ENCODE measurements at regions not wholly inside any gene's neighbourhood (a gene's known extent, or its start where the extent isn't known, plus 50 kb on each side); places are given as distances from the start of the nearest gene placed in this dataset.

DNA sequence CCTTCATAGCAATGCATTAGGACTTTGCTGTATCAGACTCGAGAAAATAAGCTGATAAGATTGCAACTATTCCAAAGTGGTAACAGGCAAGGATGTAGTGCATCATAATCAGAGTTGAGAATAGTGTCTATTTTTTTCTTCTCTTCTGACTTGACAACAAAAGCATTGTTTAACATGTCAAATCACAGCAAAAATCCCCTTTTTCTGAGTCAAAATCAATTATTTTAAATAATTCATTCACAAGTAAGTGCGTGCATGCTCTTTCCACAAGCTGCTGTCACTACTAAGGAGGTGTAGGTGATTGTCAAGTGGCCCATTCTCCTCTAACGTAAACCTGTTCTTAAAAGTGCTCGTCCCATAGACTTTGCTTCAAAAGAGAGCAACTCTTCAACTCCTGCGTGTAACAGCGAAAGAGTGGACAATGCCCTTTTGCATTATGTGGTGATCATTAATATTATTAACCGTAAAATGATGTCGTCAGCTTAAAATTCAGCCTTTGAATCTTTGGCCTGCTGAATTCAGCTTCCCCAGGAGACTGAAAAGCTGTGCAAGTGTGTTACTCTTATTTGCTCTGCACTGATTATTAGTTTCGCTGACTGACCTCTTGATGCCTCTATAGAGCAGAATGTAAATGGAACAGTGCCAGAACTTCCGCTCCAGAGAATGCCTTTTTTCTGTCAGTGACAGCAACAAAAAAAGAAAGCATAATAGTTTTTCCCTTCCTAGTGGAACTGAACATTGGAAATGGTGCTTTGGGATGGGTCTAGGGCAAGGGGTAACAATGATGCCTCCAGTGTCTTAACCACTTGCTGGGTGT is 680.8 kb upstream of the SEMA6A start:
- DNase-seq = no peak

DNA sequence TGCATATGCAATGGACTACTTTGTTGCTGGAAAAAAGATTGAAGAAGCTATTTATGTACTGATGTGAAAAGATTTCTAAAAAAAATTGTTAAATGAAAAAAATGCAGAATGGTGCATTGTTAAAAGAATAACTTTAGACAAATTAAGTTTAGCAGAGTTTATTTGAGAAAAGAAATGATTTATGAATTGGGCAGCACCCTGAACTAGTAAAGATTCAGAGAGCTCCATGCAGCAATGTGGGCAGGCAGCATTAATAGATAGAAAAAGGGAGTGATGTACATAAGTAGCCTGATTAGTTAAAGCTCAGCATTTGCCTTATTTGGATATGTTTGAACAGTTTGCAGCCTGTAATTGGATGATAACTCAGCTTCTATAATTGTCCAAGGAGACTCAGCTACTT is 677.9 kb upstream of the SEMA6A start:
- DNase-seq = no peak

DNA sequence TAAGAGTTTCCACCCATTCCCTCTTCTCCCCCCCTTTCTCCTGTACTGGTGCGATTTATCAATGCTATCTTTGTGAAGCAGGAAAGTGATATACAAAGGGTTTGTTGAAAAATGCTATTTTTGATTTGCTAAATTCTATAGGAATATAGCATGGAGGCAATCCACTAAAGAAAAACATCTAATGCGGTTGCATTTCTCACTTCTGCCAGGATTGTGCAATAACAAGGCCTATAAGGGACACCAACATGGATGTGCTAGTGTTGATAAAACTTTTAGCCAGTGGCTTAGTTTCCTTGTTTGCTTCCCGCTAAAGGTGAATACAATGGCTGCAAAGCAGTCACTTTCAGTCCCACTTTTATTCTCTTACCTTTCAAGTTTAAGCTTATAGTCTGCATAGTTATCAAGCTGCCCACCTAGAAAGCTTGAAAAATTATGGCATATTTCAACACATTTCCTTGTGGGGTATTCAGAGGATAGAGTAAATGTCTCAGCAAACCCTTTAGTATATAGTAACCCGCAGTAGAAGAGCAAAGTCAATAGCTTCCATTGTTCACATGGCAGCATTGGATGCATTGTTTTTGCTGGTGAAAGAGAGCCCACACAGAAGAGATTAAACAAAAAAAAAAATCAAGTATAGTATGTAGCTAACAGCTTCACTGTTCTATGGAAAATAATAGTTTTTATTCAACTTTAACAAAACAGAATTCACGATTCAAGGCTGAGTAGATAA is 674.6 kb upstream of the SEMA6A start:
- no peak for DNase-seq

DNA sequence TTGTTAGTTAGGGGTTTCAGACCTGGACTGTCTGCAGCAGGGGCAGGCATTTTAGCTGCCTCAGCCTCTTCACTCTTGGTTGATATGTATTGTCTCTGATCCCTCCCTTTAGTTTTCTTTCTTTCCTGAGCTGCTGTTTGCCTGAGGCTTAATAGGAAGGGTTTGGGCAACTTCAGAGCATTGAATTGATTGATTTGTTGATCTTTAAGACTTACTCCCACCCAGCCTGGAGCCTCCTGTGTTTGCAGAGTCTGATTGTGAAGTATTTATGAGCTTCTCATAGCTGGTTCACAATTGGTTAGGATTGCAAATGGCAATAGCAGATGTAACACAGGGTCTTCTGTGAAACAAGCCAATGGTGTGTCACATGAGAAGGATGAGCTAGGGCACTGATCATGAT is 671.8 kb upstream of the SEMA6A start:
- no peak for DNase-seq

DNA sequence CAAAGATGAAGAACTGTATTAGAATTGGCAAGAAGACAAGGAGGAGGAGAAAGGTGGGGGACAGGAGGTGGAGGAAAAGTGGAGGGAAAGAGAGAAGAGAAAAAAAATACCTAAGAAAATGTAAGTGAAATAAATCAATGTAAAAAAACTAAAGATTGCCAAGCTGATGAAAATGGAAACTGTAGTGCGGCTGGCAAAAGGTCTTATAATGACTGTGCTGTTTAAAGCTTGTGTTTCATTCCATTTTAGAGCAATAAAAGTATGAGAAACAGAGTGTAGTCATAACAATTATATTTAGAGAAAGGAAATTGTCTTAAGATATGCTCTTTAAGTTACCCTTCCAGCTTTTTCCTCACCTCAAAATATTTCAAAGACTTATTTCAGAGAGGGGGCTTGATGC is 670.5 kb upstream of the SEMA6A start:
- no peak for DNase-seq

DNA sequence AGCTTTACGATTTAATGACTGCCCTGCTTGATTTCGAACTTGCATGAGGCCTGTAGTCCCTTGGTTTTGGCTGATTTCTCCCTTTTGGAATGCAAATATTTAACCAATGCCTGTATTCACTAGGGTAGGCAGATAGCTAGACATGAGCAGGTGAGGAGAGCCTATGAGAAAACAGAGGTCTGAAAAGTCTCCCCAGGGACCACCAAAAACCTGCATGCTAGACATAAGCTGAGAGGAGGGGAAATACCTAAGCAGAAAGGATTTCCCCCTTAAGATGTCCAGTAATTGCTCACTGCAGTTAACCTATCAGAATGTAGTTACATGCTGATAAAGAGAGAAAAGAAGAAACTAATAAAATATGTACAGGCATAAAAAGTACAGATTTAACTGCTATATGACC is 667.4 kb upstream of the SEMA6A start:
- no peak for DNase-seq

DNA sequence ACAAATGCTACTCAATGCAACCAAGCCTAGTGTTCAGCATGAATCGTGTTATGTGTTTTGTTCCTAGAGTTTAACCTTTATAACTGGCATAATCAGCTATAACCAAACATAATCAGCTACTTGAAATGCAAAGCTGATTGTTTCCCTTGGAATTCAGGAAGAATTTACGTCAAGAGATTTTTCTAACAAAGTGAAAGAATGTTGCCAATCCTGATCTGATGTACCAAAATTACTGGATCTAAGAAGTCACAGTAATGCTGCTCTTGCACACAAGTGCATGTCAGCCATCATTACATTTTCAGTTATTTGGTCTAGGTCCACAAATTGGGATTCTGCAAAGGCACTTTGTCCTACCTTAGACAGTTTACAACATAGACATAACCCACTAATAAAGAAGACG is 662.3 kb upstream of the SEMA6A start:
- DNase-seq = no peak

DNA sequence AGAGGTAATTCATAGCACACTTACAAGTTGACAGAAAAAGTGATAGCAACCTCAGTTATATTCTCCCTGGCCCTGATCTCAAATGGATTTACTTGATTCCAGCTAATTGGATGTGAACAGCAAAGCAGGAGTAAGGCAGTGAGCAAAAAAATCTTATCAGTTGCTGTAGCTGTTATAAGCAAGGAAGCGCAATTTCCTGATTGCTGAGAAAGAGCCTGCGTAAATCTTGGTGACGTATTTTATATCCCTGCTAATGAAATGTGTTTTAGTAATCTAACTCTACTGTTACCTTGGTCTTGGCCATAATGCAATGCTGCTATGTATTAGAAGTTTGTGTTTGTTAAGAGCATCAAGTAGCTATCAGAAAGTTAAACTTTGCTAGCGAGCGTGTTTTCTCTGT is 661.2 kb upstream of the SEMA6A start:
- no peak for DNase-seq

DNA sequence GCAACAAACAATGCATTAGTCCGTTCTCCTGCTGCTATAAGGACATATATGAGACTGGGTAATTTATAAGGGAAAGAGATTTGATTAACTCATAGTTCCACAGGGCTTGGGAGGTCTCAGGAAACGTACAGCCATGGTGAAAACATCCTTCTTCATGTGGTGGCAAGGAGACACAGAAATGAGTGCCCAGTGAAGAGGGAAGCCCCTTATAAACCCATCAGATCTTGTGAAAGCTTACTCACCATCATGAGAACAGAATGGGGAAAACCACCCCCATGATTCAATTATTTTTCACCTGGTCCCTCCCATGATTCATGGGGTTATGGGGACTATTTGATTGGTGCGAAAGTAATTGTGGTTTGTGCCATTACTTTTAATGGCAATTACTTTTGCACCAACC is 655.8 kb upstream of the SEMA6A start:
- no peak for DNase-seq

DNA sequence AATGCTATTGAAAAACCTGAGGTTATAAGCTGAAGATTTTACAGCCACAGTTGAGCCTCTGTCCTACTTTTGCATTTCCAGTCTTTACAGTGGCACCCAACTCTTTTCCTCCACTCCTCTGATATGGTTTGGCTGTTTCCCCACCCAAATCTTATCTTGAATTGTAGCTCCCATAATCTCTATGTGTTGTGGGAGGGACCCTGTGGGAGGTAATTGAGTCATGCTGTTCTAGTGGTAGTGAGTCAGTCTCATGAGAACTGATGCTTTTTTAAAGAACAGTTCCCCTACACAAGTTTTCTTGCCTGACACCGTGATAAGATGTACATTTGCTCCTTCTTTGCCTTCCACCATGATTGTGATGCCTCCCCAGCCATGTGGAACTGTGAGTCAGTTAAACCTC is 646.1 kb upstream of the SEMA6A start:
- no peak for DNase-seq

DNA sequence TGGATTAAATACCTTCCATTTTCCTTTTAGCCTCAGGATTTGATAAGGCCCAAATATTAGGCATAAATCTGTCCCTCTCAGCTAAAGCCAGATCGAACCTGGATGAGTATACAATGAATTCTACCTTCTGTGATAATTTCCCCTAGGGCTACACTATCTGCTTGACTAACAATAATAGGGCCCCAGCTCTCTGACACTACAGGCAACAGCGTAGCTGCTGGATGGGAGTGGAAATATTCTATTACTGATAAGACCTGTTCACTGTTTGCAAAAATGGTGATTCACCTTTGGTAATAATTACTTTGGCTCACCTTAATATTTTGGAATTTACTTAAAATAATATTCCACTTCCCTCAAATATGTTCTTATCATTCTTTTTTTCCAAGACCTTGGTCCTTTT is 644.2 kb upstream of the SEMA6A start:
- no peak for DNase-seq

DNA sequence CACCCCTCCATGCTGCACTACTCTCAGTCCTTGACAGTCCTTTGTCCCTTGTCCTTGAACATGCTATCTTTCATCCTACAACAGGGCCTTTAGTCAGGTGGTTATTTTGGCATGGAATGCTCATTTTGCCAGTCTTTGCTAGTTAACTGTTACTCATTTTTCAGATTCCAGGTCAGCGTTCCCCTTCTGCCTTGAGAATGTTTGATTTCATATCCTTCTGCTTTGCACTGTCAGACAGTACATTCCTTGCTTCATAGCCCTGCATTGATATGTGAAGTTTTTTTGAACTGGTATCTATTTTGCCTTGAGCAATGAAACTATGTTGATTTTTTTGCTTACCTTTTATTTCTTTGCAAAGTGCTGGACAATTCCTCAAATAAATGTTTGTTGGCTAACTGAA is 638.2 kb upstream of the SEMA6A start:
- no peak for DNase-seq

DNA sequence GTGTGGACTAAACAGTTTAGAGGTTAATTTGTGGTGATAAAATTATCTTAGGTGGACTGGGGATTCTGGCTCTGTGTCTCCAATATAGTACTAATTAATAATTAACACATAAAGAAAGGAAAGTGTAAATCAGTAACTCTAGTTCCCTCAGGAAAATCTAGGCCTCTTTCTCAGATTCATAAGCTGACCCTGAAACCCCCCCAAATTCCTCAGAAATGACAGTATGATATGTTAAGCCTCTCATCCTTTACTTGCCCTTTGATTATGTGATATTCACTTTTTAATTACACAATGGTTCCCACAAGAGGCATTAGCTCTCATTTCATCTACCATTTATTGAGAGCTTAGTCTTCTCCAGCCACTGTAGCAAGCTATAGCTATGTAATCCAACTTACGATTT is 636.2 kb upstream of the SEMA6A start:
- DNase-seq = no peak

DNA sequence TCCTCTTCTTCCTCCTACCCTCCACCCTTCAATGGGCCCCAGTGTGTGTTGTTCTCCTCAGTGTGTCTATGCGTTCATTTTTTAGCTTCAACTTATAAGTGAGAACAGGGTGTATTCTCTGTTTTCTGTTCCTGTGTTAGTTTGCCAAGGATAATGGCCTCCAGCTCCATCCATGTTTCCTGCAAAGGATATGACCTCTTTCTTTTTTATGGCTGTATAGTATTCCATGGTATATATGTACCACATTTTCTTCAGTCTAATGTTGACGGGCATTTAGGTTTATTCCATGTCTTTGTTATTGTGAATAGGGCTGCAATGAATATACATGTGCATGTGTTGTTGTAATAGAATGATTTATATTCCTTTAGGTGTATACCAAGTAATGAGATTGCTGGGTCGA is 634.9 kb upstream of the SEMA6A start:
- no peak for DNase-seq

DNA sequence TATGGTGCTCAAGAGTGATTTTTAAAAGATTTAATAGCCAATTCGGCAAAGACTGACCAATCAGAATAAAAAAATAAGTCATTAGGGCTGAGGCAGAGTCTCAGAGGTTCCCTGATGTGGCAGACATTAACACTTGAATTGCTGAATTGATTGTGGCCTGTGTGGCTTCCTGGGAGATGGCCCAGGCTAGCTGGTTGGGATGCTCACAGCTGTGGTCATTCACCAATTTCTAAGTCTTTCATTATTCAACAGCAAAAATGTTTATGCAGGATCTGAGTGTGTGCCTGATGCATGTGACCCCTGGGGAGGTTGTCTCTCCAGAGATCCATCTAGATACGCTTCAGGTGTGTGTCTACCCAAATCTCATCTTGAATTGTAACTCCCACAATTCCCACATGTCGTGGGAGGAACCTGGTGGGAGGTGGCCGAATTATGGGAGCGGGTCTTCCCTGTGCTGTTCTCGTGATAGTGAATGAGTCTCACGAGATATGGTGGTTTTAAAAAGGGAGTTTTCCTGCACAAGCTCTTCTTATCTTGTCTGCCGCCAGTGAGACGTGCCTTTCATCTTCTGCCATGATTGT is 632.6 kb upstream of the SEMA6A start:
- no peak for DNase-seq

DNA sequence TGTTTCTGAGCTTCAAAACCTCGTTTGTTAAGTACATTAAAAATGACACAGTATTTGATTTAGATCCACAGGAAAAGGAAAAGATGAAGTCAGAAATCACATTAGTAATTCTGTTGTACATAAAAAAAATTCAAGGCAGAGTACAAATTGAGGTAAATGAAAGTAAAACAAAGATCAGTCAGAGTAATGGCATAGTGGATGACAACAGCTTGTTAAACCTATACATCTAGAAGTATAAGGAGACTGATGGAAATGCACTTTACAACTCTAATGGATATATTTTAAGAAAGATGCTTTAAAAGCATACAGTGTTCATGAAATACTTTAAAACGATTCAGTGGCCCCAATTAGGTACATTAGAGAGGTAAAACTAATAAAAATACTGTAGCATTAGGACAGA is 631.3 kb upstream of the SEMA6A start:
- no peak for DNase-seq

DNA sequence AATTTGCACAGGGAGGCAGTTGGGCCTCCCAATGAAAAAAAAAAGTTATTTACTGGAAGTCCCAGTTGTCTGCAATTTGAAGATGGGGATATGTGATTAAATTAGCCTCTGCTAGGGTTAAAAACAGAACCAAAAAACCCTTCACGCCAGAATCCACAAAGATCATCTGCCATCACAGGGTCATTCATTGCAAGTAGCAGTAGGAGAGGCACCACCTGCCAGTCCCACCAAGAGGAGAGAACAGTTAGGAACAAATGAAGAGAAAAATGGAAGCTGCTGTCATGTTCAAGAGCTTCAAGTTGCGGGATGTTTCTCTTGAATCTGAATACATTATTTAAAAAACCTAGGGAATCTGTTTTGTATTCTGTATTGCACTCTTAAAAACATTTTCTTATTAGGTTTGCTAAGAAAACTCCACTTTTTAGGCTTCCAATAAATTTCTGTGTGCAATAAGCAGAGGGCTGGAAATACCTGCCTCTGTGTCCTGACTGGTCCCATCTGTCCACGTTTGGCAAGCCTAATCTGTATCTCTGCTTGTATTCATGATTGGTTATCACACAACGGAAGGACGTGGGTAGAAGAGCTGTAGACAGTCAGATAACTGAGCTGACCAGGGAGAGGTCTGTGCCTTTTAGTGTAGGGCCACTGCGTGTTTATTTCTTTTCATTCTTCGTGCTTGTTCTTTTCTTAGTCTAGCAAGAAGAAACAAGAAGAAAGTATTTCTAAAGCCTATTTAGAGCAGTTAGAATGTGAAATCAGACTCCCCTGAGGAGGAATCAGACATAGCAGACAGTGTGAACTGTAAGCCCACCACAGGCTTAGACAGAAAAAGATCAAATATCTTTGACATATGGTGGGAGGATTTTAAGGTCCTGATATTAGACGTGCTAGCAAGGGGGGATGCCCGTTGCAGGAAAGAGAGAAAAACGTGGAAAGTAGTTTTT is 630.6 kb upstream of the SEMA6A start:
- no peak for DNase-seq

DNA sequence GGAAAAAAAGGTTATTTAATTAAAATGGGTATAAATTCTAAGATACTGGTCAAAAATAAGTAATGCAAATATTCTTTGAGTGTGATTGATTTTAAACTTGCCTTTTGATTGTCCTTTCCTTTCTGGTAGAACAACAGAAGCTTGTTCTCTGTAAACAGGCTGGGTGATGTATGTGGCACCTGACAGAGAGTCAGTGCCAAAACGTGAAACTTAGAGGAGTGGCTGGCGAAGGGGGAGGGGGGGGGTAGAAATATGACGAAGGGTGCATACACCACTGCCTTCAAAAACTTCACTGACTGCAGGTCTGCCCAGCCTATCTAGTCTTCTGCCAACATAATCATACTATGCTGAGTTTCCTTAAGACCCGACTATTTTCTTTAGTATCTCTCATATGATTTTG is 629.8 kb upstream of the SEMA6A start:
- no peak for DNase-seq

DNA sequence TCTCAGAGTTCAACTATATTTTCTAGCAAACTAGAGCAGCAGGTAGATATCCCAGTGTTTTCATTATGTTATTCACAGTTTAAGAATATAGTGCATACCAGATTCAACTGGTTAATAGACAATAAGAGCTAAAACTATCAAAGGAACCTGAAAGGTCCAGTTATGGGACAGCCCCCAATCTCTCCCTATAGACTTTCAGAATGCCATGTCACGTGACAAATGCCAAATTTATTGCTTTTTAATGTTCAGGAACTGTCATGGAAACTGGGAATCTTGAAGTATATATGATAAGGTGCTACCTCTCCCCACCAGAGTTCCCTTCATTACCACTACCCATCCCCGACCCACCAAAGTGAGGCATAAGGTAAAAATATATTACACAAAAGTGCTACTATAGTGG is 629.0 kb upstream of the SEMA6A start:
- no peak for DNase-seq

DNA sequence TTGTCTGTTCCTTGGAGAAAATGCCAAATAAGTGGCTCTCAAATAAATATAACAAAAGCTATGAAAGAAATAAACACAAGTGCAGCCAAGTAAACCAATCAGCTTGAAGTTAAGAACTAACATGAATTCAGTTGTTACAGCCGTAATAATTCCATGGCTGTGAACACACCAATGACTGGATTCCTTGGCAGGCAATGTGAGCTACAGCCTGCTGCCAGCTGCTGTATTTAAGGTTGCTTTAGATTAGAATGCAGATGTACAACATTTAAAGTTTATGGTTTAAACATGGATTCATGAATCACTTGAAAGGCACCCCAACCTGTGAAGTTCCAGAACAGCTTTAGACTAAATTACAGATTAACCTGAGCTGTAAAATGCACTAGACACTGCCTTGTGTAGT is 626.4 kb upstream of the SEMA6A start:
- no peak for DNase-seq

DNA sequence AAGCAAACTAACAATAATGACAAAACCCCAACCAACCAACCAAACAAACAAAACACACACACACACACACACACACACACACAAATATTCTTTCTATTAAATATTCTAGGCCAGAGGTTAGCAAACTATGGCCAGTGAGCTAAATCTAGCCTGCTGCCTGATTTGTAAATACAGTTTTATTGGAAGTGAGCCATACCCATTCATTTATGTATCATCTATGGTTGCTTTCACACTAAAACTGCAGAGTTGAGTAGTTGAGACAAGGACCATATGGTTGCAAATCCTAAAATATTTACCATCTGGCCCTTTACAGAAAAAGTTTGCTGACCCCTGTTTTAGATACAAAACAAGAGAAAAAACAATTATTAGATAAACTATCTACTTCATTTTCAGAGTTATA is 620.5 kb upstream of the SEMA6A start:
- DNase-seq = no peak

DNA sequence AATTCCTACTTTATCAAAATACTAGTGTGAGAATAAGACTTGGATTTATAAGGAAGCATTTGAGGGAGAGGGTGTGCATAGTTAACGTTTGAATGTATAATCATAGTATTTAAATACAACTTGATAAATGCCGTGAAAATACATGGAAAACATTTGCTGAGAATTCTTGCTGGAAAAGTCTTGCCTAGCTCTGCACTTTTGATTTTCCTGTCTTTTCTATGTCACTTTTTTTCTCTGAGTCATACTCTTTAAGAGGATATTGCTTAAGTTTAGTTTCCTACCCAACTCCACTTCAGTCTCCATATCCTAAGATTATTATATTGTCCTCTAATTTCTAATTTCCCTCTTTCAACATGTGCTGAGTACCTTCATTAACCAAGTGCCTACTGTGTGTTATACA is 616.6 kb upstream of the SEMA6A start:
- DNase-seq = no peak

DNA sequence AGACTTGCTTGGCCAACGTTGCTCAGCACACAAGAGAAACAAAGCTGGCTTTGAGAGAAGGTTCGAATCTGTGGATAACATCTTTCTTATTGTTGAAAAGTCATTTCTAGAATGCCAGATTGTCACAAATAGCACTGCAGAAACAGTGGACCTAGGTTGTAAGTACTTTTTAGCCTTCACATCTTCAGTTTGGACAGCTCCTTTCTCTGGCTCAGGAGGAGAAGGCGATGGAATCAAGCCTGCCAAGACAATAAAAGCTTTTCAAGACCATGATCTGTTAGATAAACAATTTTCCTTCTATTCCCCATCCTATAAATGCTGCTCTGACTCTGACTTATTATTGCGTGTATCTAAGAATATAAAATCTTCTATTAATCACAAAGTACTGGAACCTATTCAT is 615.2 kb upstream of the SEMA6A start:
- DNase-seq = no peak

All from stimulated activated CD4-positive, alpha-beta T cell treated with anti-CD3 and anti-CD28 coated beads, Interleukin-2, amount 100 ng/mL, for 48 hours (primary cell).